GM12873 (cell line): ENCODE measurements at regions not wholly inside any gene's neighbourhood (a gene's known extent, or its start where the extent isn't known, plus 50 kb on each side); places are given as distances from the start of the nearest gene placed in this dataset.

ENCODE experiments used
- TF ChIP-seq, protein P1 (sequence below): IDR thresholded peaks from 2 replicates; pipeline ENCODE4 v1.5.1; 2012; ENCODE audit warnings: low read depth, mild to moderate bottlenecking, moderate library complexity, low read length, control low read depth; ENCODE audit not compliant: insufficient read depth; ENCODE audit errors: missing control alignments

GRCh38 chr1:38186566-38186965, 140.0 kb upstream of the POU3F1 start:
- TF ChIP-seq, protein P1, sequence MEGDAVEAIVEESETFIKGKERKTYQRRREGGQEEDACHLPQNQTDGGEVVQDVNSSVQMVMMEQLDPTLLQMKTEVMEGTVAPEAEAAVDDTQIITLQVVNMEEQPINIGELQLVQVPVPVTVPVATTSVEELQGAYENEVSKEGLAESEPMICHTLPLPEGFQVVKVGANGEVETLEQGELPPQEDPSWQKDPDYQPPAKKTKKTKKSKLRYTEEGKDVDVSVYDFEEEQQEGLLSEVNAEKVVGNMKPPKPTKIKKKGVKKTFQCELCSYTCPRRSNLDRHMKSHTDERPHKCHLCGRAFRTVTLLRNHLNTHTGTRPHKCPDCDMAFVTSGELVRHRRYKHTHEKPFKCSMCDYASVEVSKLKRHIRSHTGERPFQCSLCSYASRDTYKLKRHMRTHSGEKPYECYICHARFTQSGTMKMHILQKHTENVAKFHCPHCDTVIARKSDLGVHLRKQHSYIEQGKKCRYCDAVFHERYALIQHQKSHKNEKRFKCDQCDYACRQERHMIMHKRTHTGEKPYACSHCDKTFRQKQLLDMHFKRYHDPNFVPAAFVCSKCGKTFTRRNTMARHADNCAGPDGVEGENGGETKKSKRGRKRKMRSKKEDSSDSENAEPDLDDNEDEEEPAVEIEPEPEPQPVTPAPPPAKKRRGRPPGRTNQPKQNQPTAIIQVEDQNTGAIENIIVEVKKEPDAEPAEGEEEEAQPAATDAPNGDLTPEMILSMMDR = no peak

DNA sequence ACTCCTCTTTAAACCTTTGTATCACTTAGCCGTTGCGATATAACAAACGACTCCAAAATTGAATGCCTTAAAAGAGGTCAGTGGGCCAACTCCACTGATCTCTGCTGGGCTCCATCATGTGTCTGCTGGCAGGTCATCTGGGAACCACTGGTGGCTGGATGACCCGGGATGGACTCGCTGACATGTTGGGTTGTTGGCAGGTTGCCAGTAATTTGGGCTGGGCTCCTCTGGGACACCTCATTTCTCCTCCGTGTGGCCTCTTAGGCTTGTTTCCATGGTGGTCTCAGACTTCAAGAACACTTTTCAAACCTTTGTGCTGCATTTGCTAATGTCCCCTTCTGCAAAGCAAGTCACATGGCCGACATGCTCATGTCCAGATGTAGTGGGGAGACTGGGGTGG, 139.3 kb upstream of the POU3F1 start:
- TF ChIP-seq, protein P1 = no peak

- TF ChIP-seq, protein P1 = no peak
Measured at GRCh38 chr1:38183747-38184146, 137.2 kb upstream of the POU3F1 start.

DNA sequence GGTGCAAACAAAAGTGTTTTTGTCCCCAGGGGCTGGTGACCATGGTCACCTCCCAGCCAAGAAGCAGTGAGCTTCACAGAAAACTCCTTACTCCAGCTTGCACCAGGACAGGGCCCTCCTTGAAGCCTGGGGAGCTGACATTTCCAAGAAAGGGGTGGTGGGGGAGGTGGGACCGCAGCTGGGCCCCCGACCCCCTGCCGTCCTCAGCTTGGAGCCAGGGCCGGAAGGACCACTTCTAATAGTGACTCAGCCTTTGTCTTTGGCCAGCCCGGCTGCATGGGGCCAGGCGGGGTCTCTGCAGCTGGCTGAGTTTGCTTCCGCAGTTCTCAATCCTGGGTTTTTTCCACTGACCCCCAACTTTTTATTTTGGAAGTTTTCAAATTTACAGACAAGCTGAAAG, 136.5 kb upstream of the POU3F1 start:
- TF ChIP-seq, protein P1 = no peak

DNA sequence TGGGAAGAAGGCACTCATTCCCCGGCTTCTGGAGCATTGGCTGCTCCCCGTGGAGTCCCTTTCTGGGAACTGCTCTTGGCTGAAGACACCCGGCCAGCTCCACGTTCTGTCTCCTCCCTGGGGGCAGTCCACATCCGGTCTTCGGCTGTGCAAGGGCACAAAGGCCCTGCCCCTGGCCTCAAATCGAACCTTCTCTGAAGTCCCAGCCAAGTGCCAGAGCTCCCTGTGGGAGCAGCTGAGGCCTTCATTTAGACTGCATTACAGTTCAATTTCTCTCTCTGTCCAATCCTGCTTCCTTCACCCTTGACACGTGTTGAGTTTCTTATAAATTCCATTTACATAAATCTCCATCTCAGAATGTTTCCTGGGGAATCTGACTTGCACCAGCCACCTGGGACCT, 132.9 kb upstream of the POU3F1 start:
- TF ChIP-seq, protein P1 = no peak

DNA sequence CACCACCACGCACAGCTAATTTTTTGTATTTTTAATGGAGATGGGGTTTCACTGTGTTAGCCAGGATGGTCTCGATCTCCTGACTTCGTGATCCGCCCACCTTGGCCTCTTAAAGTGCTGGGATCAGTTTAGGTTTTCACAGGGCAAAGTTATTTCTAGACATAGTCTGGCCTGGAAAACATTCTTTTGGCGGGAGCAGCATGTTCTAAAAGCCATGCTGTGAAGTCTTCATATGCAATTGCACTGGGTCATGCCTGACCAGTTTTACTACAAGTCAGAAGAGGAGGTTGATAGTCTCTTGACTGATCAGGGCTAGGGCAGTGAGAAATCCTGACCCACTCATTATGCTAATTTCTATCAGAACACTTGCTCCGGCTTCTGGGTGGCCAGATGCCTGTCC, 131.6 kb upstream of the POU3F1 start:
- TF ChIP-seq, protein P1 = no peak

- TF ChIP-seq, protein P1 = no peak
Measured at GRCh38 chr1:38175121-38175520, 128.5 kb upstream of the POU3F1 start.
